PC-3 (cell line): ENCODE measurements at regions not wholly inside any gene's neighbourhood (a gene's known extent, or its start where the extent isn't known, plus 50 kb on each side); places are given as distances from the start of the nearest gene placed in this dataset.

Experiments used
- ATAC-seq: fragments of 200-7000 bp; cut with Tn5 transposase; 2 replicates; pipeline ENCODE4 v1.9.1; 2020; ENCODE audit warnings: mild to moderate bottlenecking, moderate library complexity
- BruUV-seq: library from RNA; stranded (reverse); fragments of 400-500 nt; replicated peaks from 2 replicates; lab custom pipeline; 2021; lab: Mats Ljungman, UMichigan
- CTCF ChIA-PET: fragments of 300-600 bp; sonication (Branson Sonifier 250); formaldehyde crosslinking; loops from one replicate; lab custom pipeline; 2022; ENCODE audit warnings: antibody characterized with exemption; lab: Charles Lee
- POLR2A ChIA-PET: fragments of 300-600 bp; sonication (Branson Sonifier 250); formaldehyde crosslinking; loops from one replicate; lab custom pipeline; 2022; ENCODE audit warnings: antibody characterized with exemption; ENCODE audit not compliant: unreplicated experiment; lab: Charles Lee
- DNase-seq: peaks from one replicate; pipeline ENCODE4 v3.0.0-alpha.2; 2015
- H2AFZ ChIP-seq: fragments of 300-600 bp; sonication (generic); 2 replicates; pipeline ENCODE4 v1.6.0; 2016; ENCODE audit warnings: antibody characterized with exemption, low read length
- H3F3A ChIP-seq: fragments of 300-600 bp; sonication (generic); one replicate; pipeline ENCODE4 v1.6.0; 2017; ENCODE audit warnings: antibody characterized with exemption, low read length, control low read depth, mild to moderate bottlenecking; ENCODE audit not compliant: unreplicated experiment
- H3K27ac ChIP-seq: fragments of 300-600 bp; sonication (generic); 2 replicates; pipeline ENCODE4 v1.5.1; 2016; ENCODE audit warnings: mild to moderate bottlenecking, low read length
- H3K27me3 ChIP-seq: fragments of 300-600 bp; sonication (generic); 2 replicates; pipeline ENCODE4 v1.6.1; 2016; ENCODE audit warnings: low read length, mixed read lengths
- H3K36me3 ChIP-seq: fragments of 300-600 bp; sonication (generic); 2 replicates; pipeline ENCODE4 v1.6.1; 2016; ENCODE audit warnings: low read depth, mixed run types, low read length, mixed read lengths
- H3K4me1 ChIP-seq: fragments of 300-600 bp; sonication (generic); 2 replicates; pipeline ENCODE4 v1.5.1; 2016; ENCODE audit warnings: low read length; ENCODE audit not compliant: insufficient read depth
- H3K4me2 ChIP-seq: fragments of 300-600 bp; sonication (generic); 2 replicates; pipeline ENCODE4 v1.6.0; 2016; ENCODE audit warnings: low read length
- H3K4me3 ChIP-seq: fragments of 300-600 bp; sonication (generic); 2 replicates; pipeline ENCODE4 v1.5.1; 2016; ENCODE audit warnings: mild to moderate bottlenecking, low read length, mixed read lengths
- H3K79me2 ChIP-seq: fragments of 300-600 bp; sonication (generic); 2 replicates; pipeline ENCODE4 v1.6.1; 2017; ENCODE audit warnings: low read length, mixed read lengths
- H3K9ac ChIP-seq: fragments of 300-600 bp; sonication (generic); 2 replicates; pipeline ENCODE4 v1.6.0; 2016; ENCODE audit warnings: mild to moderate bottlenecking, low read length
- H3K9me2 ChIP-seq: fragments of 300-600 bp; sonication (generic); replicated peaks from 2 replicates; pipeline ENCODE4 v1.6.1; 2016; ENCODE audit warnings: mixed run types, low read length, mixed read lengths
- H3K9me3 ChIP-seq: fragments of 300-600 bp; sonication (generic); 2 replicates; pipeline ENCODE4 v1.6.1; 2016; ENCODE audit warnings: low read length, mixed read lengths
- H4K20me1 ChIP-seq: fragments of 300-600 bp; sonication (generic); 2 replicates; pipeline ENCODE4 v1.6.1; 2016; ENCODE audit warnings: low read length, mixed read lengths
- CTCF ChIP-seq: fragments of 300-600 bp; sonication (generic); conservative IDR thresholded peaks from 2 replicates; pipeline ENCODE4 v1.5.1; 2017; ENCODE audit warnings: antibody characterized with exemption, low read depth, mild to moderate bottlenecking, low read length
- EZH2 ChIP-seq: fragments of 300-600 bp; sonication (generic); IDR thresholded peaks from one replicate; pipeline ENCODE4 v1.6.1; 2017; ENCODE audit warnings: antibody characterized with exemption, mild to moderate bottlenecking, low read length; ENCODE audit not compliant: unreplicated experiment
- EZH2phosphoT487 ChIP-seq: fragments of 300-600 bp; sonication (generic); IDR thresholded peaks from 2 replicates; pipeline ENCODE4 v1.6.1; 2018; ENCODE audit warnings: mild to moderate bottlenecking, antibody characterized with exemption, low read length, borderline replicate concordance
- intact Hi-C: fragments of 100-400 bp; cut with micrococcal nuclease; formaldehyde crosslinking; loops from 2 replicates; pipeline ENCODE4 v1.9.0; 2023

GRCh38 chr7:49344556-49344955 lies 420.2 kb downstream of the CDC14C start:
- H3K36me3 ChIP-seq, result no peaks in the 10 kb centered on the region
- H3K27ac ChIP-seq, result no peak overlapping the region
- no peak for TF ChIP-seq CTCF
- no peak for TF ChIP-seq EZH2
- no peak for TF ChIP-seq EZH2phosphoT487
- DNase-seq, result no peak
- no peaks in the 10 kb centered on the region for H3F3A ChIP-seq
- H3K9ac ChIP-seq, result no peak overlapping the region
- ChIA-PET POLR2A (no interaction called here), CTCF (no interaction called here)
- BruUV-seq, result no TSS peak
- H2AFZ ChIP-seq, result no peak overlapping the region
- no peaks in the 10 kb centered on the region for H4K20me1 ChIP-seq
- H3K4me3 ChIP-seq, result no peak overlapping the region
- no peaks in the 10 kb centered on the region for H3K9me3 ChIP-seq
- intact Hi-C loops, result no loop called here
- no peak overlapping the region for H3K4me2 ChIP-seq
- no peaks in the 10 kb centered on the region for H3K79me2 ChIP-seq
- ATAC-seq, result no peak
- no peaks in the 10 kb centered on the region for H3K9me2 ChIP-seq
- H3K4me1 ChIP-seq, result no peaks in the 10 kb centered on the region
- H3K27me3 ChIP-seq, result peaks cover 40% of the 10 kb centered on the region

DNA sequence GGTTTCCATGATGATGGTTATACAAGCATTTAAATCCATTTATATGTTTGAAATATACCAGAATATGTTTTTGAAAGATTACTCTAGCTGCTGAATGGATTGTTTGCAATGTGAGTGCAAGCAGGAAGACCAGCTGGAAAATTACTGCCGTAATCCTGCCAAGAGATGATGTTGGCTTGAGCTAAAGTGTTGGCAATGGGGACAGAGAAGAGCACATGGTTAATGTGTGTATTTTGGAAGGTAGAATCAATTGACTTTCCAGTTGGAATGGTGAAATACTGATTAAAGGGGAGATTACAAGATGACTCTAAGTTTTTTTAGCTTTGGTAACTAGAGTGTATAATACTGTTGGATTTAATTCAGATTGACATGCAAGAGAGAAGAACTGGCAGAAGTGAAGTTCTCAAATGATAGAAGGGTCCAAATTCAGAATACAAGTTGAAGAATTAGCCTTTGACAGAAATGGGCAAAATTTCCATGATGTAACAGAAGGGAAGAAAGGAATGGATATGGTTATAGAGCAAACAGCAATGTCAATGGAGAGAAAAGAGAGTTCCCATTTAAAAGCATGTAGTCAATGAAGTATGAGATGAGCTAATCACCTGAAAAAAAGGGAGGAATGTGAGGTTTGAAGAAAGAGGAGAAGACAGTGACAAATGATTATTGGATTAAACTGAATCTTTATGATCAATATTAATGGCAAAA lies 422.0 kb downstream of the CDC14C start:
- Histone ChIP-seq H3K27ac (no peak overlapping the region), H3K9ac (no peak overlapping the region), H3K4me3 (no peak overlapping the region), H4K20me1 (no peaks in the 10 kb centered on the region), H3K9me2 (no peaks in the 10 kb centered on the region), H3K79me2 (no peaks in the 10 kb centered on the region), H3K27me3 (peaks cover 28% of the 10 kb centered on the region; the same call in 1 of the 2 replicates), H3K9me3 (no peaks in the 10 kb centered on the region), H3K36me3 (no peaks in the 10 kb centered on the region), H3K4me1 (no peaks in the 10 kb centered on the region), H3K4me2 (no peak overlapping the region), H2AFZ (no peak overlapping the region), H3F3A (no peaks in the 10 kb centered on the region)
- ChIA-PET CTCF (no interaction called here), POLR2A (no interaction called here)
- no TSS peak for BruUV-seq
- TF ChIP-seq EZH2 (no peak), CTCF (no peak), EZH2phosphoT487 (no peak)
- no peak for DNase-seq
- intact Hi-C loops, result no loop called here
- no peak for ATAC-seq

DNA sequence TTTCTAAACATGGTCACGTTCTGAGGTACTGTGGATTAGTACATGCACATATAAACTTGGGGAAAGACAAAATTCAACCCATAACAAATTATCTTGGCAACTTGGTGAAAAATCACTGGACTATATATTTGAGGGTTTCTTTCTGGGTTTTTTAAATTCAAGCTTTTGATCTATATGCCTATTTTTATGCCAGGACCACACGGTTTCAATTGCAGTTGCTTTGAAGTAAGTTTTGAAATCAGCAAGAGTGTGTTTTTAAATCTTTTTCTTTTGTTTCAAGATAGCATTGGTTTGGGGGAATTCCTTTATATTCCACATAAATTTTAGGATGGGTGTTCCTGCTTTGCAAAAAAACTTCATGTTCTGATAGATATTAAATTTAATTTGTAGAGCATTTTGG lies 406.4 kb upstream of the VWC2 start:
- intact Hi-C loops, result no loop called here
- Histone ChIP-seq H3K4me2 (no peak overlapping the region), H3K36me3 (no peaks in the 10 kb centered on the region), H4K20me1 (no peaks in the 10 kb centered on the region), H3K4me3 (no peak overlapping the region), H3K4me1 (no peaks in the 10 kb centered on the region), H3K9me2 (no peaks in the 10 kb centered on the region), H3K9me3 (no peaks in the 10 kb centered on the region), H3K27ac (no peak overlapping the region), H3K79me2 (no peaks in the 10 kb centered on the region), H3K27me3 (peaks cover 17% of the 10 kb centered on the region), H3F3A (no peaks in the 10 kb centered on the region), H2AFZ (no peak overlapping the region), H3K9ac (no peak overlapping the region)
- no peak for TF ChIP-seq CTCF
- no peak for TF ChIP-seq EZH2phosphoT487
- ChIA-PET CTCF (no interaction called here), POLR2A (no interaction called here)
- DNase-seq, result no peak
- no peak for ATAC-seq
- BruUV-seq, result no TSS peak
